NCI-H1092 treated with DMSO at 0.1 percent for 48 hours (cell line): ENCODE measurements at regions not wholly inside any gene's neighbourhood (a gene's known extent, or its start where the extent isn't known, plus 50 kb on each side); places are given as distances from the start of the nearest gene placed in this dataset.
"Not testable (repeated sequence)": the region's sequence is repeated elsewhere in the genome, so short reads cannot be mapped to it uniquely, and the experiment has no call there.

ENCODE experiments used
- DNase-seq: peaks from one replicate; lab custom pipeline; 2025; lab: John Stamatoyannopoulos, UW

- peak; percentile 16 for DNase-seq
These were observed 78.0 kb upstream of the ATP5PO start for GRCh38 chr21:33993286-33994231.

- DNase-seq = not testable (repeated sequence)
These were observed 76.8 kb upstream of the ATP5PO start for GRCh38 chr21:33992412-33992811.

GRCh38 chr21:33991133-33991532, 75.5 kb upstream of the ATP5PO start:
- no peak for DNase-seq

- DNase-seq = no peak
These were observed 73.8 kb upstream of the ATP5PO start for GRCh38 chr21:33989440-33989839.

- DNase-seq = no peak
These were observed 72.8 kb upstream of the ATP5PO start for GRCh38 chr21:33988237-33989017.

GRCh38 chr21:33987461-33987860, 71.9 kb upstream of the ATP5PO start:
- DNase-seq = no peak

- DNase-seq = no peak
These were observed 69.8 kb upstream of the ATP5PO start for GRCh38 chr21:33985117-33986050.

GRCh38 chr21:33984021-33984481, 68.4 kb upstream of the ATP5PO start:
- DNase-seq = no peak

- DNase-seq = no peak
These were observed 65.9 kb upstream of the ATP5PO start for GRCh38 chr21:33981391-33982101.

- no peak for DNase-seq
These were observed 64.8 kb upstream of the ATP5PO start for GRCh38 chr21:33980276-33980916.

- no peak for DNase-seq
These were observed 63.0 kb upstream of the ATP5PO start for GRCh38 chr21:33978585-33978984.

GRCh38 chr21:33977721-33978369, 62.2 kb upstream of the ATP5PO start:
- no peak for DNase-seq

- DNase-seq = no peak
These were observed 61.6 kb upstream of the ATP5PO start for GRCh38 chr21:33977017-33977720.

GRCh38 chr21:33976082-33977016, 60.7 kb upstream of the ATP5PO start:
- DNase-seq = no peak

- no peak for DNase-seq
These were observed 60.0 kb upstream of the ATP5PO start for GRCh38 chr21:33975548-33976081.

GRCh38 chr21:33974513-33975468, 59.2 kb upstream of the ATP5PO start:
- no peak for DNase-seq

GRCh38 chr21:33973268-33973667, 57.7 kb upstream of the ATP5PO start:
- DNase-seq = no peak
